CD4-positive, alpha-beta memory T cell (primary cell): ENCODE measurements at regions not wholly inside any gene's neighbourhood (a gene's known extent, or its start where the extent isn't known, plus 50 kb on each side); places are given as distances from the start of the nearest gene placed in this dataset.

Experiments used
- CTCF ChIA-PET: fragments of 350-600 bp; sonication (Branson Sonifier 250); formaldehyde crosslinking; loops from one replicate; lab custom pipeline; 2021; ENCODE audit warnings: inconsistent platforms; ENCODE audit not compliant: partially characterized antibody; lab: Charles Lee
- POLR2A ChIA-PET: fragments of 350-600 bp; sonication (Branson Sonifier 250); formaldehyde crosslinking; loops from one replicate; lab custom pipeline; 2021; ENCODE audit not compliant: partially characterized antibody; lab: Charles Lee
- DNase-seq, 5 donors: peaks; one replicate each; pipeline versions ENCODE4 v3.0.0 to v3.0.0-alpha.2; 2020 to 2022; ENCODE audit warnings: mixed read lengths in 1 of 5
- H3K27ac ChIP-seq: one replicate; pipeline ENCODE4 v1.7.0; 2013; ENCODE audit warnings: low read depth, low read length
- H3K27me3 ChIP-seq: 2 replicates; pipeline ENCODE4 v1.7.0; 2013; ENCODE audit warnings: mild to moderate bottlenecking, low read length, moderate library complexity; ENCODE audit not compliant: insufficient read depth
- H3K36me3 ChIP-seq: 2 replicates; pipeline ENCODE4 v1.7.0; 2013; ENCODE audit warnings: mild to moderate bottlenecking, low read length, moderate library complexity; ENCODE audit not compliant: insufficient read depth
- H3K4me1 ChIP-seq: 2 replicates; pipeline ENCODE4 v1.7.0; 2013; ENCODE audit warnings: mild to moderate bottlenecking, low read length, moderate library complexity; ENCODE audit not compliant: insufficient read depth
- H3K4me3 ChIP-seq, 2 donors: one replicate each; pipeline ENCODE4 v1.7.0; 2013; ENCODE audit warnings: low read length in 2 of 2, mild to moderate bottlenecking in 1 of 2
- H3K9me3 ChIP-seq, 2 donors: one replicate each; pipeline ENCODE4 v1.7.0; 2013; ENCODE audit warnings: low read length in 2 of 2, control low read depth in 1 of 2; ENCODE audit not compliant: control insufficient read depth in 1 of 2
- H3K27ac Mint-ChIP-seq, 7 donors: one replicate each; pipeline ENCODE4 v1.8.0; 2020 to 2021; ENCODE audit warnings: mixed read lengths in 7 of 7, mild to moderate bottlenecking in 6 of 7, inconsistent platforms in 3 of 7, moderate library complexity in 3 of 7
- H3K27me3 Mint-ChIP-seq, 2 donors: one replicate each; pipeline ENCODE4 v1.8.0; 2020 to 2021; ENCODE audit warnings: mixed read lengths in 2 of 2
- H3K36me3 Mint-ChIP-seq, 2 donors: one replicate each; pipeline ENCODE4 v1.8.0; 2020 to 2021; ENCODE audit warnings: mixed read lengths in 2 of 2, inconsistent platforms in 1 of 2, mild to moderate bottlenecking in 1 of 2
- H3K4me1 Mint-ChIP-seq, 4 donors: one replicate each; pipeline ENCODE4 v1.8.0; 2020 to 2021; ENCODE audit warnings: mixed read lengths in 4 of 4, mild to moderate bottlenecking in 1 of 4
- H3K4me3 Mint-ChIP-seq, 8 donors: one replicate each; pipeline ENCODE4 v1.8.0; 2020 to 2021; ENCODE audit warnings: mixed read lengths in 8 of 8, mild to moderate bottlenecking in 7 of 8, moderate library complexity in 6 of 8, inconsistent platforms in 3 of 8
- H3K9me3 Mint-ChIP-seq, 8 donors: one replicate each; pipeline ENCODE4 v1.8.0; 2020 to 2021; ENCODE audit warnings: mixed read lengths in 8 of 8, mild to moderate bottlenecking in 5 of 8, inconsistent platforms in 3 of 8, moderate library complexity in 1 of 8
- intact Hi-C: fragments of 100-400 bp; cut with micrococcal nuclease; formaldehyde crosslinking; loops from one replicate; pipeline ENCODE4 v1.15.1; 2023

- ChIA-PET POLR2A (no interaction called here), CTCF (no interaction called here)
- H3K4me1 Mint-ChIP-seq, result no peaks in the 10 kb centered on the region
- H3K4me3 Mint-ChIP-seq, result no peak overlapping the region
- Histone ChIP-seq H3K27me3 (no peaks in the 10 kb centered on the region), H3K36me3 (no peaks in the 10 kb centered on the region), H3K4me1 (no peaks in the 10 kb centered on the region), H3K9me3 (no peaks in the 10 kb centered on the region), H3K27ac (no peak overlapping the region), H3K4me3 (no peak overlapping the region)
- H3K27me3 Mint-ChIP-seq, result no peaks in the 10 kb centered on the region
- H3K27ac Mint-ChIP-seq, result no peak overlapping the region
- H3K9me3 Mint-ChIP-seq, result peaks cover 0 to 9% (median 6%) of the 10 kb centered on the region in 8 donors
- no peaks in the 10 kb centered on the region for H3K36me3 Mint-ChIP-seq
- DNase-seq, result no peak
- intact Hi-C loops, result no loop called here
Observed at GRCh38 chr5:11977904-11978303, 73.7 kb upstream of the CTNND2 start.

DNA sequence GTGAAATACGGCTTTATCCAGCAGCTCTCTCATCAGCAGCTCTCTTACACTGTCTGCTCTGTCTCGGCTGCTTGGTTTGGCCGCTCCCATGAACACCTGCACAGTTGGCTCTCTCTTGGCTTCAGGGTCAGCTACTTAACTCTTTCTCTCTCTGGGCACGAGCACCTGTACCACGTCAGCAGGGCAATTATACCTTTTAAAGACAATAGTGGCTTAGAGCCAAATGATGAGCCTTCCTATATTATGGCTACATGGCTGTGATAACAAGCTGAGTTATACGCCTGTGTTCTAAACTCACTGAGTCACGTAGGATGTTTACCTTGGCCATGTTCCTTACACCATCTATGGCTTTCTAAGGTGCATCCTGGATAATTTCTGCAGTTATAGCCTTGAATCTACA is 69.2 kb upstream of the CTNND2 start:
- DNase-seq, result no peak
- no peak overlapping the region for H3K4me3 ChIP-seq
- Mint-ChIP-seq H3K4me1 (no peaks in the 10 kb centered on the region), H3K9me3 (peaks cover 0 to 13% (median 3%) of the 10 kb centered on the region in 8 donors), H3K4me3 (no peak overlapping the region), H3K27ac (no peak overlapping the region), H3K27me3 (no peaks in the 10 kb centered on the region), H3K36me3 (no peaks in the 10 kb centered on the region)
- no peaks in the 10 kb centered on the region for H3K36me3 ChIP-seq
- H3K27ac ChIP-seq, result no peak overlapping the region
- H3K27me3 ChIP-seq, result no peaks in the 10 kb centered on the region
- intact Hi-C loops, result no loop called here
- H3K4me1 ChIP-seq, result no peaks in the 10 kb centered on the region
- CTCF ChIA-PET, result no interaction called here
- POLR2A ChIA-PET, result no interaction called here
- no peaks in the 10 kb centered on the region for H3K9me3 ChIP-seq

DNA sequence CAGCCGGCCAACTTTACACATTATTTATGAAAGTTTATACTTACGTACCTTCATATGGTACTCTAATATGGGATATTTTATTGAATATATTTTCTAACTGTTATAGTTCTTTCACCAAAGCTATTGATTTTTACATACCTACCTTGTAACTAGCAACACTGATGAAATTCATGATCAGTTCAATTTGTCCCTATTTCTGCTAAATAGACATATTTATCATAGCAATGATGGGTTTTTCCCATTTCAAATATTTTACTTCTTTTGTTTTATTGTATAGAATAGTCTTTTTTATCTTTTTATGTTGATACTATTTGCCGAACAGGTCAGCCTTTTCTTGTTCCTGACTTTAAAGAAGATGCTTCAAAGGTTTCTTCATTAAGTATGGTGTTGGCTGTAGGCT is 59.0 kb upstream of the CTNND2 start:
- POLR2A ChIA-PET, result no interaction called here

DNA sequence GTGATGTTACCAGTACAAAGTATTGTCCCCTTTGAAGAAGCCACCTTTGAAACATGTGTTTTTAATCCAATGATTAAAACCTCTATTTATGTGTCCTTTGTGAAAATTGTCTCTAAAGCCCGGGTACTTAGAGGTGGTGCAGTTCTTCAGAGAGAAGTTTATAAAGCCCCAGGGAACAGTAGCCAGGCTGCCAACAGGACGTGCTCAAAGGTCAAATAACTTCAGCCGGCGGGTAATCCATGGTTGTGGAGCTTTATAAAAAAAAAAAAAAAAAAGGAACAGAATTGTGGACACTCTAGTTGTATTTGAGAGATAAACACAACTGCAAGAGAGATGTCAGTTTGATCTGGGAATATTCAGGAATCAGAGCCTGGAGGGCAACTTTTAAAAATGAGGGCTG is 57.9 kb upstream of the CTNND2 start:
- Histone ChIP-seq H3K36me3 (no peaks in the 10 kb centered on the region), H3K4me3 (no peak overlapping the region), H3K27ac (no peak overlapping the region), H3K4me1 (no peaks in the 10 kb centered on the region), H3K9me3 (no peaks in the 10 kb centered on the region), H3K27me3 (no peaks in the 10 kb centered on the region)
- CTCF ChIA-PET, result no interaction called here
- no peaks in the 10 kb centered on the region for H3K4me1 Mint-ChIP-seq
- DNase-seq, result no peak
- no peak overlapping the region for H3K27ac Mint-ChIP-seq
- intact Hi-C loops, result no loop called here
- POLR2A ChIA-PET, result no interaction called here
- H3K36me3 Mint-ChIP-seq, result no peaks in the 10 kb centered on the region
- no peak overlapping the region for H3K4me3 Mint-ChIP-seq
- H3K9me3 Mint-ChIP-seq, result peaks cover 0 to 3% (median 0%) of the 10 kb centered on the region in 8 donors
- H3K27me3 Mint-ChIP-seq, result no peaks in the 10 kb centered on the region

More for the DNA sequence above, 59.0 kb upstream of the CTNND2 start:
- Mint-ChIP-seq H3K27me3 (no peaks in the 10 kb centered on the region), H3K4me3 (no peak overlapping the region), H3K4me1 (no peaks in the 10 kb centered on the region), H3K36me3 (no peaks in the 10 kb centered on the region), H3K9me3 (peaks cover 0 to 3% (median 0%) of the 10 kb centered on the region in 8 donors), H3K27ac (no peak overlapping the region)
- intact Hi-C loops, result no loop called here
- Histone ChIP-seq H3K4me3 (no peak overlapping the region), H3K27ac (no peak overlapping the region), H3K9me3 (no peaks in the 10 kb centered on the region), H3K27me3 (no peaks in the 10 kb centered on the region), H3K4me1 (no peaks in the 10 kb centered on the region), H3K36me3 (no peaks in the 10 kb centered on the region)
- CTCF ChIA-PET, result no interaction called here
- DNase-seq, result no peak

GRCh38 chr5:11958321-11958720 is 54.1 kb upstream of the CTNND2 start:
- Histone ChIP-seq H3K4me1 (no peaks in the 10 kb centered on the region), H3K4me3 (no peak overlapping the region), H3K27ac (no peak overlapping the region), H3K9me3 (no peaks in the 10 kb centered on the region), H3K27me3 (no peaks in the 10 kb centered on the region), H3K36me3 (no peaks in the 10 kb centered on the region)
- DNase-seq, result no peak
- H3K27ac Mint-ChIP-seq, result no peak overlapping the region
- intact Hi-C loops, result no loop called here
- no peak overlapping the region for H3K4me3 Mint-ChIP-seq
- no peaks in the 10 kb centered on the region for H3K36me3 Mint-ChIP-seq
- POLR2A ChIA-PET, result no interaction called here
- no peaks in the 10 kb centered on the region for H3K4me1 Mint-ChIP-seq
- CTCF ChIA-PET, result no interaction called here
- H3K9me3 Mint-ChIP-seq, result peaks cover 0 to 5% (median 0%) of the 10 kb centered on the region in 8 donors
- no peaks in the 10 kb centered on the region for H3K27me3 Mint-ChIP-seq

- no peaks in the 10 kb centered on the region for H3K36me3 ChIP-seq
- no peaks in the 10 kb centered on the region for H3K9me3 ChIP-seq
- H3K9me3 Mint-ChIP-seq, result peaks cover 0 to 7% (median 3%) of the 10 kb centered on the region in 8 donors
- no peak overlapping the region for H3K4me3 Mint-ChIP-seq
- no peaks in the 10 kb centered on the region for H3K36me3 Mint-ChIP-seq
- H3K27me3 Mint-ChIP-seq, result no peaks in the 10 kb centered on the region
- no peaks in the 10 kb centered on the region for H3K4me1 ChIP-seq
- no peak overlapping the region for H3K4me3 ChIP-seq
- no peak for DNase-seq
- ChIA-PET CTCF (no interaction called here), POLR2A (no interaction called here)
- H3K27ac Mint-ChIP-seq, result no peak overlapping the region
- intact Hi-C loops, result no loop called here
- H3K4me1 Mint-ChIP-seq, result no peaks in the 10 kb centered on the region
- no peaks in the 10 kb centered on the region for H3K27me3 ChIP-seq
- H3K27ac ChIP-seq, result no peak overlapping the region
Observed at GRCh38 chr5:11955331-11955730, 51.1 kb upstream of the CTNND2 start.
